ENCODE measurements at regions not wholly inside any gene's neighbourhood (a gene's known extent, or its start where the extent isn't known, plus 50 kb on each side); places are given as distances from the start of the nearest gene placed in this dataset.

GRCh38 chrX:1903236-1903935 lies 288.5 kb downstream of the ASMT start:
- no peak for TF ChIP-seq CTCF (IDR thresholded peaks at IDR 0.05)
- TF ChIP-seq POLR2A (IDR thresholded peaks at IDR 0.05) = no peak
